Adrenal gland (tissue), 9 donors: ENCODE measurements at regions not wholly inside any gene's neighbourhood (a gene's known extent, or its start where the extent isn't known, plus 50 kb on each side); places are given as distances from the start of the nearest gene placed in this dataset.

Source experiments
- DNase-seq, 7 donors: peaks; one replicate each; pipeline ENCODE4 v3.0.0-alpha.2; 2019 to 2020
- H3K27ac ChIP-seq, 5 donors: fragments of 200-600 bp; sonication (generic) in 4 of 5; 1 replicate in 3 of 5; 2 replicates in 2 of 5; pipeline versions ENCODE4 v1.5.1 to v1.8.0; 2016 to 2020; ENCODE audit warnings: mild to moderate bottlenecking in 1 of 5
- H3K27me3 ChIP-seq: fragments of 200-600 bp; 2 replicates; pipeline ENCODE4 v1.8.0; 2021
- H3K36me3 ChIP-seq, 2 donors: fragments of 200-600 bp; replicated peaks in 1 of 2; 1 replicate in 1 of 2; 2 replicates in 1 of 2; pipeline versions ENCODE4 v1.5.1 to v1.8.0; 2018 to 2022
- H3K4me1 ChIP-seq, 2 donors: fragments of 200-600 bp; replicated peaks in 1 of 2; 1 replicate in 1 of 2; 2 replicates in 1 of 2; pipeline versions ENCODE4 v1.5.1 to v1.8.0; 2018 to 2021
- H3K4me3 ChIP-seq, 4 donors: fragments of 200-600 bp; sonication (generic) in 3 of 4; one replicate each; pipeline ENCODE4 v1.5.1; 2016 to 2018
- H3K9me3 ChIP-seq, 3 donors: fragments of 200-600 bp; sonication (generic) in 1 of 3; replicated peaks in 1 of 3; 1 replicate in 2 of 3; 2 replicates in 1 of 3; pipeline versions ENCODE4 v1.5.1 to v1.8.0; 2016 to 2021
- CTCF ChIP-seq, 6 experiments: fragments of 450-650 bp in 4 of 6; fragments of 200-600 bp in 2 of 6; sonication (generic) in 1 of 6; IDR thresholded peaks; 1 replicate in 5 of 6; 2 replicates in 1 of 6; pipeline versions ENCODE4 v1.5.1 to v1.8.0; 2016 to 2021; ENCODE audit warnings: antibody characterized with exemption in 6 of 6, mild to moderate bottlenecking in 2 of 6, moderate library complexity in 1 of 6
- POLR2A ChIP-seq, 2 donors: fragments of 450-650 bp; IDR thresholded peaks; one replicate each; pipeline ENCODE4 v1.6.1; 2017; ENCODE audit warnings: antibody characterized with exemption in 2 of 2, mild to moderate bottlenecking in 2 of 2, moderate library complexity in 1 of 2
- WGBS, 4 donors: extraction: QIAGEN DNeasy Blood & Tissue Kit in 2 of 4; methylation state at CpG; one replicate each; pipeline versions ENCODE4 v1.1.5 to v1.1.7; 2013 to 2017; 5-methylcytosine and 5-hydroxymethylcytosine counted together
- intact Hi-C, 2 donors: fragments of 100-400 bp; cut with DNase I; formaldehyde crosslinking; loops; one replicate each; pipeline versions ENCODE4 v1.14.1 to v1.15.0; 2022 to 2023
- donor health status: healthy with polysubstance abuse.
- donor health status: Bipolar disorder and iron deficiency.
- donor health status: DM: yes; HTN: yes; CAD: no.
- donor health status: DM: no; HTN: no; CAD: no.
- donor health status: DM: no; HTN: no; CAD: no.

GRCh38 chr11:10358696-10359095, 53.8 kb downstream of the ADM start:
- intact Hi-C loops: no loop called here
- TF ChIP-seq POLR2A (IDR thresholded peaks at IDR 0.05): no peak
- no peak for TF ChIP-seq CTCF (IDR thresholded peaks at IDR 0.05)
- H3K27me3 ChIP-seq: no peaks in the 10 kb centered on the region
- 90 to 96% (median 93%) methylated on average over 3 to 4 of the region's 4 CpGs for WGBS, 4 donors
- no peaks in the 10 kb centered on the region for H3K36me3 ChIP-seq
- no peaks in the 10 kb centered on the region for H3K9me3 ChIP-seq
- no peak for DNase-seq
- no peaks in the 10 kb centered on the region for H3K4me1 ChIP-seq
- no peak overlapping the region for H3K27ac ChIP-seq
- H3K4me3 ChIP-seq: no peak overlapping the region

- H3K36me3 ChIP-seq: no peaks in the 10 kb centered on the region
- DNase-seq: no peak
- intact Hi-C loops: no loop called here
- TF ChIP-seq CTCF (IDR thresholded peaks at IDR 0.05) (no peak), POLR2A (IDR thresholded peaks at IDR 0.05) (no peak)
- no peak overlapping the region for H3K27ac ChIP-seq
- WGBS, 4 donors: 71 to 79% (median 76%) methylated on average over 1 of the region's 1 CpG
- no peaks in the 10 kb centered on the region for H3K4me1 ChIP-seq
- H3K9me3 ChIP-seq: no peaks in the 10 kb centered on the region
- no peaks in the 10 kb centered on the region for H3K27me3 ChIP-seq
- no peak overlapping the region for H3K4me3 ChIP-seq
Measured at GRCh38 chr11:10359171-10359570, 54.3 kb downstream of the ADM start.

- H3K27me3 ChIP-seq: no peaks in the 10 kb centered on the region
- H3K4me1 ChIP-seq: no peaks in the 10 kb centered on the region
- no peaks in the 10 kb centered on the region for H3K36me3 ChIP-seq
- TF ChIP-seq CTCF (IDR thresholded peaks at IDR 0.05) (no peak), POLR2A (IDR thresholded peaks at IDR 0.05) (no peak)
- intact Hi-C loops: no loop called here
- H3K27ac ChIP-seq: no peak overlapping the region
- no peaks in the 10 kb centered on the region for H3K9me3 ChIP-seq
- no peak overlapping the region for H3K4me3 ChIP-seq
- DNase-seq: no peak
Measured at GRCh38 chr11:10360835-10361234, 56.0 kb downstream of the ADM start.

GRCh38 chr11:10365045-10365444, 60.2 kb downstream of the ADM start:
- Histone ChIP-seq H3K36me3 (no peaks in the 10 kb centered on the region), H3K4me3 (no peak overlapping the region), H3K9me3 (no peaks in the 10 kb centered on the region), H3K4me1 (peaks cover 0 to 7% of the 10 kb centered on the region in 2 donors), H3K27me3 (no peaks in the 10 kb centered on the region), H3K27ac (no peak overlapping the region)
- TF ChIP-seq POLR2A (IDR thresholded peaks at IDR 0.05): no peak
- no peak for TF ChIP-seq CTCF (IDR thresholded peaks at IDR 0.05)
- intact Hi-C loops: no loop called here
- 81 to 87% (median 84%) methylated on average over 5 of the region's 5 CpGs for WGBS, 4 donors
- no peak for DNase-seq
